MCF 10A (cell line): ENCODE measurements at regions not wholly inside any gene's neighbourhood (a gene's known extent, or its start where the extent isn't known, plus 50 kb on each side); places are given as distances from the start of the nearest gene placed in this dataset.

Experiments used
- BruUV-seq: library from RNA; stranded (reverse); fragments of 400-500 nt; replicated peaks from 2 replicates; lab custom pipeline; 2021; lab: Mats Ljungman, UMichigan
- CTCF ChIA-PET: fragments of 300-600 bp; sonication (Branson Sonifier 250); formaldehyde crosslinking; extraction: SDS; loops from one replicate; lab custom pipeline; 2021; ENCODE audit warnings: antibody characterized with exemption, inconsistent platforms; lab: Yijun Ruan, JAX
- POLR2A ChIA-PET: fragments of 300-600, 350-650 bp; sonication (Branson Sonifier 250); formaldehyde crosslinking; extraction: SDS; loops from one replicate; lab custom pipeline; 2020; ENCODE audit warnings: antibody characterized with exemption, inconsistent platforms; lab: Yijun Ruan, JAX
- DNase-seq: peaks from one replicate; pipeline ENCODE4 v3.0.0-alpha.2; 2018; ENCODE audit not compliant: unreplicated experiment
- H3K27ac Mint-ChIP-seq: one replicate; pipeline ENCODE4 v1.8.0; 2022; ENCODE audit warnings: mild to moderate bottlenecking, low read depth, mixed read lengths; ENCODE audit not compliant: unreplicated experiment
- H3K27me3 Mint-ChIP-seq: one replicate; pipeline ENCODE4 v1.8.0; 2022; ENCODE audit warnings: mixed read lengths; ENCODE audit not compliant: insufficient read depth, unreplicated experiment
- H3K36me3 Mint-ChIP-seq: one replicate; pipeline ENCODE4 v1.8.0; 2022; ENCODE audit warnings: mild to moderate bottlenecking, moderate library complexity, mixed read lengths; ENCODE audit not compliant: insufficient read depth, unreplicated experiment
- H3K4me1 Mint-ChIP-seq: one replicate; pipeline ENCODE4 v1.8.0; 2022; ENCODE audit warnings: mixed read lengths; ENCODE audit not compliant: insufficient read depth, unreplicated experiment
- H3K4me3 Mint-ChIP-seq: one replicate; pipeline ENCODE4 v1.8.0; 2022; ENCODE audit warnings: mild to moderate bottlenecking, moderate library complexity, mixed read lengths; ENCODE audit not compliant: unreplicated experiment
- H3K9me3 Mint-ChIP-seq: one replicate; pipeline ENCODE4 v1.8.0; 2022; ENCODE audit warnings: mixed read lengths; ENCODE audit not compliant: unreplicated experiment
- intact Hi-C: fragments of 100-400 bp; cut with micrococcal nuclease; formaldehyde crosslinking; loops from 2 replicates; pipeline ENCODE4 v1.14.1; 2022
- TF ChIP-seq, protein P1 (sequence below): fragments of 200-600 bp; IDR thresholded peaks from one replicate; pipeline ENCODE4 v1.8.0; 2022; ENCODE audit warnings: antibody characterized with exemption, mild to moderate bottlenecking; ENCODE audit not compliant: unreplicated experiment

DNA sequence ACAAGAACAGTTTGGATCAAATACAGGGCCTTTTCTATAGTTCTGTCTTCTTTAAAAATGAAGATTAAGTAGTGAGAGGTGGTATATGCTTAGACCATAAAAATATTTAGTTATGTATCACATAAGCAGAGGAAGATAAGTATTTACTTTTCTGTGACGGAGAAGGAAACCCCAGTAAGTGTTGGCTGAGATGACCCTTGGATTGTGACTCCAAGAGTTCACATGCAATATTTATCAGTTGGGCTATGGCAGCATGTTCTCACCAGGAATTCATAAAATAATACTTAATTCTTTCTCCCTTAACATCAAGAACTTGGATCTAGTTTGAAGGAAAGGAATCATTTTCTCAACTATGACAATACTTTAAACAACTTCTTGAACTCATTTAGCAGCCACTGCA is 98.4 kb upstream of the TBX18 start:
- Mint-ChIP-seq H3K4me3 (no peak overlapping the region), H3K4me1 (peaks cover 19% of the 10 kb centered on the region), H3K27ac (no peak overlapping the region), H3K36me3 (peaks cover 6% of the 10 kb centered on the region), H3K27me3 (no peaks in the 10 kb centered on the region), H3K9me3 (no peaks in the 10 kb centered on the region)
- no TSS peak for BruUV-seq
- no peak for DNase-seq
- TF ChIP-seq, protein P1, sequence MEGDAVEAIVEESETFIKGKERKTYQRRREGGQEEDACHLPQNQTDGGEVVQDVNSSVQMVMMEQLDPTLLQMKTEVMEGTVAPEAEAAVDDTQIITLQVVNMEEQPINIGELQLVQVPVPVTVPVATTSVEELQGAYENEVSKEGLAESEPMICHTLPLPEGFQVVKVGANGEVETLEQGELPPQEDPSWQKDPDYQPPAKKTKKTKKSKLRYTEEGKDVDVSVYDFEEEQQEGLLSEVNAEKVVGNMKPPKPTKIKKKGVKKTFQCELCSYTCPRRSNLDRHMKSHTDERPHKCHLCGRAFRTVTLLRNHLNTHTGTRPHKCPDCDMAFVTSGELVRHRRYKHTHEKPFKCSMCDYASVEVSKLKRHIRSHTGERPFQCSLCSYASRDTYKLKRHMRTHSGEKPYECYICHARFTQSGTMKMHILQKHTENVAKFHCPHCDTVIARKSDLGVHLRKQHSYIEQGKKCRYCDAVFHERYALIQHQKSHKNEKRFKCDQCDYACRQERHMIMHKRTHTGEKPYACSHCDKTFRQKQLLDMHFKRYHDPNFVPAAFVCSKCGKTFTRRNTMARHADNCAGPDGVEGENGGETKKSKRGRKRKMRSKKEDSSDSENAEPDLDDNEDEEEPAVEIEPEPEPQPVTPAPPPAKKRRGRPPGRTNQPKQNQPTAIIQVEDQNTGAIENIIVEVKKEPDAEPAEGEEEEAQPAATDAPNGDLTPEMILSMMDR = no peak
- intact Hi-C loops = no loop called here
- ChIA-PET CTCF (no interaction called here), POLR2A (interaction anchor here (0.6 to 0.9 kb wide), 2 partner anchors 29 to 450 kb away, joined by 3 read pairs; no protein-coding TSS in a partner anchor)

DNA sequence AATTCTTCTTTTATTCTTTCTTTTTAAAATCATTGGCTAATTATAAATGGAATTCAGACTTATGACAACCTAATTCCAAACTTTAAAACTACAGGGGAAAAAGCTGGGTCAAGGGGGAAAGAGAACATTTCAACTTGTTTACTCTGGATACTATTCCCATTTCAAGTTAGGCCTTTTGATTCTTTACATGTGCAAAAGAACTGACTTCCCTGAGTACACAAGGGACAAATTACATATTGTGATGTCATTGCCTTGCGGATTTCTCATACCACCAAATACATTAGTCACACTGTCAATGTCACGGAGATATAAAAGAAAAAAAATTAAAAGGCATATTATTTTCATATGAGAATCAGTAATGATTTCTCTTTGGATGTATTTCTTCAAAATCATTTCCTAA is 96.5 kb upstream of the TBX18 start:
- intact Hi-C loops = no loop called here
- no TSS peak for BruUV-seq
- no peaks in the 10 kb centered on the region for H3K9me3 Mint-ChIP-seq
- DNase-seq = no peak
- POLR2A ChIA-PET = no interaction called here
- peaks cover 7% of the 10 kb centered on the region for H3K4me1 Mint-ChIP-seq
- H3K4me3 Mint-ChIP-seq = no peak overlapping the region
- CTCF ChIA-PET = no interaction called here
- no peak overlapping the region for H3K27ac Mint-ChIP-seq
- H3K27me3 Mint-ChIP-seq = no peaks in the 10 kb centered on the region
- H3K36me3 Mint-ChIP-seq = no peaks in the 10 kb centered on the region
- TF ChIP-seq, protein P1 = no peak

DNA sequence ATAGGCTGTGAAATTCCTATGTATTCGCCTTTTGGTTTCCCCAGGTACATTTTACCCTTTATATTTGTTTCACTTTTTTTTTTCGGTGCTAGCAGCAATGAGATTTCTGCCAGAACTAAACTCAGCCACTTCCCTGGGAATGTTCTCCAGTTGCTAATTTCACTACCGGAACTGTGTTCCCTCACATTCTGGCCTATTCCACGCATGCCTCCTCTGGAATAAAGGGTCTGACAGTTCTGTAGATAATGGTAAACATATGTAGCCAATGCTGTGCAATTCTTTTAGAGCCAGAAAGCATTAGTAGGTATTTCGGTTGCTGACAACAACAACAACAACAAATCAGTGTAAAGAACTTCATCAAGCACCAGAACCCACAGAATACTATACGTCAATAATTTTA is 96.1 kb upstream of the TBX18 start:
- intact Hi-C loops = no loop called here
- POLR2A ChIA-PET = interaction anchor here (1.3 kb wide), 1 partner anchor 11 kb away, joined by 3 read pairs; no protein-coding TSS in a partner anchor
- no peaks in the 10 kb centered on the region for H3K36me3 Mint-ChIP-seq
- TF ChIP-seq, protein P1 = no peak
- DNase-seq = no peak
- H3K27ac Mint-ChIP-seq = no peak overlapping the region
- BruUV-seq = no TSS peak
- CTCF ChIA-PET = no interaction called here
- peaks cover 7% of the 10 kb centered on the region for H3K4me1 Mint-ChIP-seq
- no peaks in the 10 kb centered on the region for H3K27me3 Mint-ChIP-seq
- H3K9me3 Mint-ChIP-seq = no peaks in the 10 kb centered on the region
- no peak overlapping the region for H3K4me3 Mint-ChIP-seq

DNA sequence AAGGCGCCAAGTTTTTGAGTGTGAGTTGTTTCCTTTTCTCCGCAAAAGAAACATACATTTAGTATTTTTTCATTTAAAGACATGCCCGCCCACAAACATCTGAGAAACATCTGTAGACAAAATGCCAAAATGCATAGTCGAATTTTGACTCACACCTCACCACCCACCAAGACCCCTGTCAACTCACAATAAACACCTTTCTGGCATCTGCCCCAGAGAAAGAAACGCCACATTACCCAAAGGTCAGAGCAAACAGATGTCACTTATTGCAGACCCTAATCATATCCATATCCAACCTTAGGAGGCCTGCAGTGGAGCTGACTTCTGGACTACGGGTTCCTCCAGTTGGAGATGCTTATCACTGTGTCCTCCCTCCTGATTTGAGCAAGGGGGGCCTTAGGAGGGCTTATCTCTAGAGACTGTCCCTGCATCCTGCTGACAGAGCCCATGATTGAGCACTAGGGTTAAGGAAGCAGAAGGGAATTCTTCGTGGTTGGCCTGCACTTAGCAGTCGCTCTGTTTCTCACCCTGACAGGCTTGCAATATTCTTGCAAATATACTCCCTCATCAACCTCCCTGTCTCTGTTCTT is 90.5 kb upstream of the TBX18 start:
- no TSS peak for BruUV-seq

More for the DNA sequence above, 90.5 kb upstream of the TBX18 start:
- ChIA-PET POLR2A (no interaction called here), CTCF (no interaction called here)
- intact Hi-C loops = no loop called here
- Mint-ChIP-seq H3K27me3 (no peaks in the 10 kb centered on the region), H3K36me3 (no peaks in the 10 kb centered on the region), H3K27ac (no peak overlapping the region), H3K4me3 (no peak overlapping the region), H3K9me3 (no peaks in the 10 kb centered on the region), H3K4me1 (no peaks in the 10 kb centered on the region)
- DNase-seq = no peak
- TF ChIP-seq, protein P1 = no peak
